NB4 (cell line): ENCODE measurements at regions not wholly inside any gene's neighbourhood (a gene's known extent, or its start where the extent isn't known, plus 50 kb on each side); places are given as distances from the start of the nearest gene placed in this dataset.

Source experiments
- MYC ChIP-seq: IDR thresholded peaks from 2 replicates; pipeline ENCODE4 v1.6.1; 2011; ENCODE audit warnings: low read depth, low read length
- POLR2A ChIP-seq: IDR thresholded peaks from 2 replicates; pipeline ENCODE4 v1.6.1; 2011; ENCODE audit warnings: mild to moderate bottlenecking; ENCODE audit not compliant: insufficient read length; ENCODE audit errors: extremely low read depth
- TF ChIP-seq, protein P1 (sequence below): IDR thresholded peaks from one replicate; pipeline ENCODE4 v1.5.1; 2012; ENCODE audit warnings: low read depth, low read length
- TF ChIP-seq, protein P2 (sequence below): IDR thresholded peaks from 2 replicates; pipeline ENCODE4 v1.6.1; 2011; ENCODE audit warnings: low read depth, low read length

DNA sequence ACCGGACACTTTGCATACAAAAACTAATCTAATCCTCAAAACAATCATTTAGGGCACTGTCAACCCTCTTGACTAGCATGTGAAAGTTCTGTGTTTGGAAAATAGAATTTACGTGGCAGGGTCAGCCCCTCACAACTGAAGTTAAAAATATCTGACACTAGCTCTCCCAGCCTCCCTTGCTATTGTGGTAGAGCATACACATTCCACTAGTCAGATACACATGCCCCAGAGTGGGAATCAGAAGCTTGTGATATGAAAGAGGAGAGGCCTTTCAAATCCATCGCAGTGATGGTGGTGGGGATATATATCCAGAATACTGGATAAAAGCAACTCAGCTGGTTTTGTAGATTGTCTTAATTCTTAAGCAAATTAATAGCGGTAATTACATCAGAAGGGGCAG lies 205.7 kb upstream of the IL15 start:
- TF ChIP-seq, protein P1, sequence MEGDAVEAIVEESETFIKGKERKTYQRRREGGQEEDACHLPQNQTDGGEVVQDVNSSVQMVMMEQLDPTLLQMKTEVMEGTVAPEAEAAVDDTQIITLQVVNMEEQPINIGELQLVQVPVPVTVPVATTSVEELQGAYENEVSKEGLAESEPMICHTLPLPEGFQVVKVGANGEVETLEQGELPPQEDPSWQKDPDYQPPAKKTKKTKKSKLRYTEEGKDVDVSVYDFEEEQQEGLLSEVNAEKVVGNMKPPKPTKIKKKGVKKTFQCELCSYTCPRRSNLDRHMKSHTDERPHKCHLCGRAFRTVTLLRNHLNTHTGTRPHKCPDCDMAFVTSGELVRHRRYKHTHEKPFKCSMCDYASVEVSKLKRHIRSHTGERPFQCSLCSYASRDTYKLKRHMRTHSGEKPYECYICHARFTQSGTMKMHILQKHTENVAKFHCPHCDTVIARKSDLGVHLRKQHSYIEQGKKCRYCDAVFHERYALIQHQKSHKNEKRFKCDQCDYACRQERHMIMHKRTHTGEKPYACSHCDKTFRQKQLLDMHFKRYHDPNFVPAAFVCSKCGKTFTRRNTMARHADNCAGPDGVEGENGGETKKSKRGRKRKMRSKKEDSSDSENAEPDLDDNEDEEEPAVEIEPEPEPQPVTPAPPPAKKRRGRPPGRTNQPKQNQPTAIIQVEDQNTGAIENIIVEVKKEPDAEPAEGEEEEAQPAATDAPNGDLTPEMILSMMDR = no peak
- TF ChIP-seq, protein P2, sequence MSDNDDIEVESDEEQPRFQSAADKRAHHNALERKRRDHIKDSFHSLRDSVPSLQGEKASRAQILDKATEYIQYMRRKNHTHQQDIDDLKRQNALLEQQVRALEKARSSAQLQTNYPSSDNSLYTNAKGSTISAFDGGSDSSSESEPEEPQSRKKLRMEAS = no peak
- no peak for TF ChIP-seq POLR2A
- TF ChIP-seq MYC = no peak
